SK-N-MC (cell line): ENCODE measurements at regions not wholly inside any gene's neighbourhood (a gene's known extent, or its start where the extent isn't known, plus 50 kb on each side); places are given as distances from the start of the nearest gene placed in this dataset.

ENCODE experiments used
- EZH2 ChIP-seq: fragments of 200-600 bp; sonication (generic); IDR thresholded peaks from one replicate; pipeline ENCODE4 v1.6.1; 2017; ENCODE audit warnings: antibody characterized with exemption
- POLR2AphosphoS5 ChIP-seq: IDR thresholded peaks from 2 replicates; pipeline ENCODE4 v1.6.1; 2012; ENCODE audit warnings: mild to moderate bottlenecking, low read depth, low read length, borderline replicate concordance

- TF ChIP-seq EZH2, result no peak
- TF ChIP-seq POLR2AphosphoS5, result no peak
Observed at GRCh38 chrX:44025555-44025954, 52.4 kb upstream of the NDP start.
